ENCODE measurements at regions not wholly inside any gene's neighbourhood (a gene's known extent, or its start where the extent isn't known, plus 50 kb on each side); places are given as distances from the start of the nearest gene placed in this dataset.
A peak's percentile ranks its signal among the peaks of the same experiment; 100 is the strongest.

GRCh38 chr15:77713281-77713680, 80.6 kb upstream of the LINGO1 start:
- no peak for DNase-seq (ENCODE audit: low read depth)

DNA sequence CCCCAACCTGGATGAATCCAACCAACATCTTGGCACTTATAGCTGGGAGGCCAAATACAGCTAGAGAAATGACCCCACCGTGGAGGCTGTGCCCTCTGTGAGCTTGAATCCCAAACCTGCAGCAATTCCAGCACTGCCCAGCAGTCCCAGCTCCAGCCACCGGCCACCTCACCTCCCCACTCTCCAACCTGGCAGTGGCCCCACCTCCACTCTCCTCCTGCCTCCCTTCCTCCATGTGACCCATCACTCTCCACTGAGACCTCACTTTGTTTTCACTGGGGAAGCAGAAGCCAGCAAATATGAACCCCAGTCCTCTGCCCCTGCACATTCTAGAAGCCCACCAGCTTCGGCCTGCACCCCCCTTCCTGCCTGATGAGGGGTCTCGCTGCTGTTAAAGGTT, 79.7 kb upstream of the LINGO1 start:
- DNase-seq (ENCODE audit: low read depth) = no peak

DNA sequence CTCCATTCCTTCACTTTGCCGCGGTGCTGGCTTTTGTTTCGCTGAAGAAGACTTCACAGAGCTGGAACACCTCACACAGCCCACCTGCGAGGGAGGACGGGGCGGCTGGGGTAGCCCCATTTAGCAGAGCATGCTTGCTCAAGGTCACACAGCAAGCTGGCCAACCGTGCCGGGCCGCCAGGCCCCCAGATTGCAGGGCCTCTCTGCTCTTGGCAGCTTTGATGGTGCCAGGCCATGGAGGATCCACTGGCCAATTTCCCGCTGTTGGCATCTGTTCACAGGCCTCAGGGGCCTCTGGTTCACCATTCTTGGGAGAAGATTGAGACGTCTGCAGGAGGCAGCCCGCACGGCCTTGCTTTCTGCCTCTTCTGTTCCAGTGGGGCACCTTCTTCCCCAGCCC, 77.9 kb upstream of the LINGO1 start:
- DNase-seq (ENCODE audit: low read depth) = no peak

GRCh38 chr15:77710206-77710605, 77.5 kb upstream of the LINGO1 start:
- DNase-seq (ENCODE audit: low read depth) = no peak

- DNase-seq (ENCODE audit: low read depth) = no peak
Measured at GRCh38 chr15:77709135-77709886, 76.6 kb upstream of the LINGO1 start.

GRCh38 chr15:77706482-77707244, 74.0 kb upstream of the LINGO1 start:
- no peak for DNase-seq (ENCODE audit: low read depth)

DNA sequence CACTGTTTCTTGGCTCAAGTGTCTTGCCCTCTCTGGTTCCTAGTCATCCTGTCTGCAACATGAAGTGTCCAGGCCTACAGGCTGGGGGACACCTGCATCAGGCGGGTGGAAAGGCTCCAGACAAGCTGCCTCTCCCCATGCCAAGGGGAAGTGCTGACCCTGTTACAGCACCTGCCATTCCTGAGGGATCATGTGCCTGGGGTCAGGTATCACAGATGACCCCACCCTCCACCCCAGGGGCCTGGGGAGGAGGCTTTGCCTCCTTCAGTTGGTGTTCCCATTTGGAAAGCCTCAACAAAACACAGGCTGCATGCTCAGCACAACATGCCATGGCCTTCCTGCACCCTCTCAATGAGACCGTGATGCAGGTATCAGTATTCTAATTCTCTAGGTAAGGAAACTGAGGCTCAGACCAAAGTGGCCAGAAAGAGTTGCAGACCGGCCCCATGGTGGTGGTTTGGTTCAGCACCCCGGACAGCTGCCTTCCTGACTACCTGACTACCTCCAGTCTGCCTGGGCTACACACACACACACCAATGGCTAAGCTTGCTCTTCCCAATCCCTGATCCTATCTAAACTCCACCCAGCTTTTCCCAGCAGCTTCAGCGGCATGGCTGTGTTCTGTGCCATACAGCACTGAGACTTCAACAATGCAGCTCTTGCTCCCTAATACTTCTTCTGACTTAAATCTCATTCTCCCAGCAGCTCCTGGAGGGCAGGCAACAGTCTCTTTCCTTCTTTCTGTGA, 69.7 kb upstream of the LINGO1 start:
- DNase-seq (ENCODE audit: low read depth) = peak; percentile 20

GRCh38 chr15:77698481-77698880, 65.8 kb upstream of the LINGO1 start:
- no peak for DNase-seq (ENCODE audit: low read depth)

DNA sequence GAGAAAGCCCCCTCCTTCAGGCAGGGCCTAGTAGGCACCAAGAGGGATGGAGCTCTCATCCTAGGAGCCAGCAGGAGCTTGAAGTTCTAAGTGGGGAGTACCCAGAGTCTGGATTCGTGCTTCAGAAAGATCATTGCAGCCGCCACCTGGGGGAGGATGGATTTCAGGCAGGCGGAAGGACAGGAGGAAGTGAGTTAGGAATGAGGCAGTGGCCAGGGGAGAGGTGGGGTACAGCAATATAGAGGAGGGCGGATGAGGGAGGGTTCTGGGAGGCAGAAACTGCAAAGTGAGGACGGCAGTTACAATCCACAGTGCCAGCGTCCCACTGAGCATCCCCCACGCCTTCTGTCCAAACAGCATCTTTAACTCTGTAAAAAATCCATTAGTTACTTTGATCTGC, 65.2 kb upstream of the LINGO1 start:
- no peak for DNase-seq (ENCODE audit: low read depth)

DNA sequence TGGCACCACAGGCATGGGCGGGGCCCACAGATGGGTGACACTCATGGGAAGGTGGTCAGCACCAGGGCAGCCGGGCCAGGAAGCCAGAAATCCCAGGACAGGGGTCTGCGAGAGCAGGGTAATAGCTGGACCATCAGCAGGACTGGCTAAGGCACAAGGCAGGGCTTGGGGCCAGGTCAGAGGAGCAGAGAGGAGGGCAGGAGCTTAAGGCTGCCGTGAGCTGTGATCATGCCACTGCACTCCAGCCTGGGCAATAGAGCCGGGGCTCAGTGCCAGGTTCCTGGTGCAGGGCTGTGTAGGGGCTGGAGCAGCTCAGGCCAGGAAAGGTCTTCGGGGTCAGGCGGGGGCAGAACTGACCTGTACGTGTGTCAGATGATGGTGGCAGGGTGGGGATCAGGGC, 64.2 kb upstream of the LINGO1 start:
- no peak for DNase-seq (ENCODE audit: low read depth)

GRCh38 chr15:77695961-77696582, 63.4 kb upstream of the LINGO1 start:
- DNase-seq (ENCODE audit: low read depth) = no peak

DNA sequence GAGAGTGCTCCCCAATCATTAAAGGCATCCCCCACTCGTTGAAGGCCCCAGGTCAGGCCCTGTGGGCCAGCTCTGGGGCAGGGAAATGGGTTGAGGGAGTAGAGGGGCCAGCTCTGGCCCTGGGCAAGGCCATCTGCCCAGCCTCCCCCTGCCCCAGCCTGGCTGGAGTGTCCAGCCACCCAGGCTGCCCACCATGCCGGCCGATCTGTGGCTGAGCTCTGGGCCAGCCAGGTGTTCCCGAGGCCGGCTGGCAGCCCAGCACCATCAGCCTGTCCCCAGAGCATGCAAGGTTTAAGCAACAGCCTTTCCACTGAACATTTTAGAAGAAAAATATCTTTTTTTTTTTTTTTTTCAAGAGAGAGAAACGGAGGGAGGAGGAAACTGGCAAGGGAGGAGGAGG, 62.8 kb upstream of the LINGO1 start:
- DNase-seq (ENCODE audit: low read depth) = no peak

DNA sequence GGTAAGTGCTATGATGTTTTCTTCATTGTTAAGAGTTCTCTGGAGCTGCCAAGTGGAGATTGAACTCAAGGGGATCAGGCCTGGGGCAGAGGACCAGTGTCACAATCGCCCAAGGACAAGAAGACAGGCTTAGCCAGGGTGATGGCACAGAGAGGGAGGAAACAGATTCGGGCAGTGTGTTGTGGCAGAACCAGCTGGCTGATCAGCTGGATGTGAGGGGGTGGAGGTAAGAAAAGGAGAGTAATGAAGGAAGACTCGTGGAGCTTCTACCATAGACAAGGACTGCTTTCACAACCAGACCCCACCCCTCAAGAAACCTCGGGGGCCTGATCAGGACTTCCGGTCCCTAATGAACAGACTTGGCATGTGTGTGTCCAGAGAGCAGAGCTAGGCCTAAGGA, 60.9 kb upstream of the LINGO1 start:
- no peak for DNase-seq (ENCODE audit: low read depth)

- DNase-seq (ENCODE audit: low read depth) = no peak
Measured at GRCh38 chr15:77692614-77693013, 59.9 kb upstream of the LINGO1 start.

GRCh38 chr15:77691607-77692006, 58.9 kb upstream of the LINGO1 start:
- DNase-seq (ENCODE audit: low read depth) = no peak

DNA sequence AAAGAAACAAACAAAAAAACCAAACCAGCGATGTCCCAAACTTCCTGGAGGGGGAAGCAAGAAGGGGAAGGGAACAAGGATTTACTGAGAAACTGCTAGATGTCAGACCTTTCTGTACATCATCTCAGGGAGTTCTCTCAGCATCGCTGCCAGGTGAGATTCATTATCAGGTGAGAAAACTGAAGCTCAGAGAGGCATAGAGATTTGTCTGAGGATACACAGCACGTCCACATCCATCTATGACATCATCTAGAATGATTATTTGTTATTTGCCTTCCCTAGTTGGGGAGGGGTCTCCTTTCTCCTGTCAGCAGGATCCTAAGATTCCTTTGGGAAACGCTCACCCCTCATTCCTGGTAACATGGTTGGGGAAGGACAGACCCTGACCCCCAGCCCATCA, 57.1 kb upstream of the LINGO1 start:
- DNase-seq (ENCODE audit: low read depth) = no peak

GRCh38 chr15:77688693-77689092, 56.0 kb upstream of the LINGO1 start:
- no peak for DNase-seq (ENCODE audit: low read depth)

- DNase-seq (ENCODE audit: low read depth) = no peak
Measured at GRCh38 chr15:77688266-77688665, 55.6 kb upstream of the LINGO1 start.

DNA sequence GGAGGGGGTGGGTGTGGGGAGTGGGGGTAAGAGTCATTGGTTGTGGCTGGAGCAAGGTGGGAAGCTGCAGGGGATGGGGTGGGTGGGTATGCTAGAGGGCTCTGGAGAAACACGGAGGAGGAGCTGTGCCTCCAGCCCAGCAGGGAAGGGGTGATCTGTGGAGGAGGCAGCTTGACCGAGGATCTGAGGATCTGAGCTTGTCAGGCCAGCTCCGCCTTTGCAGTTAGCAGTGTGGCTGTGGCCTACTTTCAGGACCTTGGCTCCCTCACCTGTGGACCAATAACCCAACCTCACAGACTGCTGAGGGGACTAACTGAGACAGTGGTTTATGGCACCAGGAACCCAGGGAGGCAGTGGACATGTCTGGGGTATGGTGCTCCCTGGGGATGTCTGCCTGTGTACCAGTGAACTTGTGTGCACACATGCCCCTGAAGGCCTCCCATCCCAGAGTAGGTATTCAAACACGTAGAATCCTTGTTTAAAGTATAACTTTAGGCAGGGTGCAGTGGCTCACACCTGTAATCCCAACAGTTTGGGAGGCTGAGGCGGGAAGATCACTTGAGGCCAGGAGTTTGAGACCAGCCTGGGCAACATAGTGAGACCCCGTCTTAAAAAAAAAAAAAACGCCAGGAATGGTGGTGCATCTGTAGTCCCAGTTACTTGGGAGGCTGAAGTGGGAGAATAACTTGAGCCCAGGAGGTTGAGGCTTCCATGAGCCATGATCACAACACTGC, 52.5 kb upstream of the LINGO1 start:
- no peak for DNase-seq (ENCODE audit: low read depth)

- no peak for DNase-seq (ENCODE audit: low read depth)
Measured at GRCh38 chr15:77684341-77685081, 51.8 kb upstream of the LINGO1 start.

- no peak for DNase-seq (ENCODE audit: low read depth)
Measured at GRCh38 chr15:77682564-77682963, 49.9 kb upstream of the LINGO1 start.

Data from RPMI7951 (cell line).